Mesodermal cell (in vitro differentiated cells): ENCODE measurements at regions not wholly inside any gene's neighbourhood (a gene's known extent, or its start where the extent isn't known, plus 50 kb on each side); places are given as distances from the start of the nearest gene placed in this dataset.

ENCODE experiments used
- H3K27ac ChIP-seq: 2 replicates; pipeline ENCODE4 v1.7.0; 2013; ENCODE audit warnings: mild to moderate bottlenecking, low read depth, low read length, moderate library complexity; ENCODE audit not compliant: severe bottlenecking
- H3K36me3 ChIP-seq: 2 replicates; pipeline ENCODE4 v1.7.1; 2013; ENCODE audit warnings: mild to moderate bottlenecking, low read length, moderate library complexity; ENCODE audit not compliant: control insufficient read depth, insufficient read depth
- H3K4me1 ChIP-seq: one replicate; pipeline ENCODE4 v1.7.1; 2013; ENCODE audit warnings: mild to moderate bottlenecking, low read length; ENCODE audit not compliant: insufficient read depth, control insufficient read depth, poor library complexity, severe bottlenecking
- H3K4me3 ChIP-seq: 2 replicates; pipeline ENCODE4 v1.7.0; 2013; ENCODE audit warnings: low read length, control low read depth, mild to moderate bottlenecking; ENCODE audit not compliant: insufficient read depth, poor library complexity, severe bottlenecking; ENCODE audit errors: extremely low read depth
- H3K9me3 ChIP-seq: 2 replicates; pipeline ENCODE4 v1.7.1; 2013; ENCODE audit warnings: mild to moderate bottlenecking, low read length, moderate library complexity; ENCODE audit not compliant: control insufficient read depth
- WGBS, 2 experiments: methylation state at CpG; one replicate each; pipeline ENCODE4 v1.1.5; 2013; ENCODE audit warnings: missing lambda C conversion rate in 2 of 2; ENCODE audit not compliant: insufficient coverage in 2 of 2; 5-methylcytosine and 5-hydroxymethylcytosine counted together

GRCh38 chr16:51053775-51054174 lies 97.3 kb downstream of the SALL1 start:
- H3K4me1 ChIP-seq: peaks cover 7% of the 10 kb centered on the region
- no peaks in the 10 kb centered on the region for H3K9me3 ChIP-seq
- H3K4me3 ChIP-seq: no peak overlapping the region
- H3K27ac ChIP-seq: no peak overlapping the region
- H3K36me3 ChIP-seq: no peaks in the 10 kb centered on the region
- 86% methylated on average over 1 of the region's 2 CpGs; no CpG with 5 or more reads in 1 of the 2 experiments for WGBS, 2 experiments

GRCh38 chr16:51051671-51052070 lies 99.4 kb downstream of the SALL1 start:
- Histone ChIP-seq H3K4me3 (no peak overlapping the region), H3K4me1 (peaks cover 14% of the 10 kb centered on the region), H3K9me3 (no peaks in the 10 kb centered on the region), H3K27ac (no peak overlapping the region), H3K36me3 (no peaks in the 10 kb centered on the region)
- WGBS, 2 experiments: 100% methylated on average over 1 of the region's 1 CpG

GRCh38 chr16:51050377-51050706 lies 100.7 kb downstream of the SALL1 start:
- Histone ChIP-seq H3K4me1 (peaks cover 11% of the 10 kb centered on the region), H3K9me3 (no peaks in the 10 kb centered on the region), H3K4me3 (no peak overlapping the region), H3K27ac (no peak overlapping the region), H3K36me3 (no peaks in the 10 kb centered on the region)
- 77 to 83% methylated on average over 1 to 3 of the region's 4 CpGs for WGBS, 2 experiments

GRCh38 chr16:51049678-51050376 lies 101.2 kb downstream of the SALL1 start:
- Histone ChIP-seq H3K4me3 (no peak overlapping the region), H3K9me3 (no peaks in the 10 kb centered on the region), H3K36me3 (no peaks in the 10 kb centered on the region), H3K27ac (no peak overlapping the region), H3K4me1 (peaks cover 11% of the 10 kb centered on the region)
- 83 to 97% methylated on average over 3 of the region's 3 CpGs for WGBS, 2 experiments

GRCh38 chr16:51049276-51049675 lies 101.8 kb downstream of the SALL1 start:
- no peak overlapping the region for H3K4me3 ChIP-seq
- H3K27ac ChIP-seq: no peak overlapping the region
- H3K4me1 ChIP-seq: peaks cover 11% of the 10 kb centered on the region
- 89 to 94% methylated on average over 3 to 6 of the region's 6 CpGs for WGBS, 2 experiments
- no peaks in the 10 kb centered on the region for H3K9me3 ChIP-seq
- H3K36me3 ChIP-seq: no peaks in the 10 kb centered on the region

- Histone ChIP-seq H3K4me3 (no peak overlapping the region), H3K27ac (no peak overlapping the region), H3K9me3 (no peaks in the 10 kb centered on the region), H3K36me3 (no peaks in the 10 kb centered on the region), H3K4me1 (peaks cover 11% of the 10 kb centered on the region)
- 78 to 93% methylated on average over 2 of the region's 3 CpGs for WGBS, 2 experiments
Measured at GRCh38 chr16:51048544-51048943, 102.5 kb downstream of the SALL1 start.

GRCh38 chr16:51045794-51046193 lies 105.3 kb downstream of the SALL1 start:
- WGBS, 2 experiments: 86 to 96% methylated on average over 3 to 5 of the region's 5 CpGs
- H3K4me3 ChIP-seq: no peak overlapping the region

GRCh38 chr16:51045186-51045585 lies 105.9 kb downstream of the SALL1 start:
- Histone ChIP-seq H3K36me3 (no peaks in the 10 kb centered on the region), H3K4me1 (peaks cover 11% of the 10 kb centered on the region), H3K9me3 (no peaks in the 10 kb centered on the region), H3K4me3 (no peak overlapping the region), H3K27ac (no peak overlapping the region)
- WGBS, 2 experiments: 83 to 90% methylated on average over 3 of the region's 3 CpGs

More at GRCh38 chr16:51045794-51046193, 105.3 kb downstream of the SALL1 start:
- Histone ChIP-seq H3K9me3 (no peaks in the 10 kb centered on the region), H3K27ac (no peak overlapping the region), H3K36me3 (no peaks in the 10 kb centered on the region), H3K4me1 (peaks cover 11% of the 10 kb centered on the region)

- H3K9me3 ChIP-seq: no peaks in the 10 kb centered on the region
- no peak overlapping the region for H3K27ac ChIP-seq
- H3K4me1 ChIP-seq: no peaks in the 10 kb centered on the region
- H3K4me3 ChIP-seq: no peak overlapping the region
- H3K36me3 ChIP-seq: no peaks in the 10 kb centered on the region
- WGBS, 2 experiments: 87 to 93% methylated on average over 2 to 4 of the region's 6 CpGs
Measured at GRCh38 chr16:51041546-51041945, 109.5 kb downstream of the SALL1 start.

- Histone ChIP-seq H3K27ac (no peak overlapping the region), H3K4me1 (no peaks in the 10 kb centered on the region), H3K4me3 (no peak overlapping the region), H3K9me3 (no peaks in the 10 kb centered on the region), H3K36me3 (no peaks in the 10 kb centered on the region)
Measured at GRCh38 chr16:51040637-51041036, 110.4 kb downstream of the SALL1 start.

- H3K36me3 ChIP-seq: no peaks in the 10 kb centered on the region
- WGBS, 2 experiments: 71 to 85% methylated on average over 13 to 14 of the region's 14 CpGs
- no peaks in the 10 kb centered on the region for H3K4me1 ChIP-seq
- H3K9me3 ChIP-seq: no peaks in the 10 kb centered on the region
- H3K27ac ChIP-seq: no peak overlapping the region
- no peak overlapping the region for H3K4me3 ChIP-seq
Measured at GRCh38 chr16:51039638-51040331, 111.3 kb downstream of the SALL1 start.
